ENCODE measurements at regions not wholly inside any gene's neighbourhood (a gene's known extent, or its start where the extent isn't known, plus 50 kb on each side); places are given as distances from the start of the nearest gene placed in this dataset.

GRCh38 chr10:10503772-10504171, 513.9 kb upstream of the CELF2 start:
- TF ChIP-seq, protein P1, sequence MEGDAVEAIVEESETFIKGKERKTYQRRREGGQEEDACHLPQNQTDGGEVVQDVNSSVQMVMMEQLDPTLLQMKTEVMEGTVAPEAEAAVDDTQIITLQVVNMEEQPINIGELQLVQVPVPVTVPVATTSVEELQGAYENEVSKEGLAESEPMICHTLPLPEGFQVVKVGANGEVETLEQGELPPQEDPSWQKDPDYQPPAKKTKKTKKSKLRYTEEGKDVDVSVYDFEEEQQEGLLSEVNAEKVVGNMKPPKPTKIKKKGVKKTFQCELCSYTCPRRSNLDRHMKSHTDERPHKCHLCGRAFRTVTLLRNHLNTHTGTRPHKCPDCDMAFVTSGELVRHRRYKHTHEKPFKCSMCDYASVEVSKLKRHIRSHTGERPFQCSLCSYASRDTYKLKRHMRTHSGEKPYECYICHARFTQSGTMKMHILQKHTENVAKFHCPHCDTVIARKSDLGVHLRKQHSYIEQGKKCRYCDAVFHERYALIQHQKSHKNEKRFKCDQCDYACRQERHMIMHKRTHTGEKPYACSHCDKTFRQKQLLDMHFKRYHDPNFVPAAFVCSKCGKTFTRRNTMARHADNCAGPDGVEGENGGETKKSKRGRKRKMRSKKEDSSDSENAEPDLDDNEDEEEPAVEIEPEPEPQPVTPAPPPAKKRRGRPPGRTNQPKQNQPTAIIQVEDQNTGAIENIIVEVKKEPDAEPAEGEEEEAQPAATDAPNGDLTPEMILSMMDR (IDR thresholded peaks at IDR 0.05): no peak
- TF ChIP-seq POLR2A (IDR thresholded peaks at IDR 0.05) (no peak), EP300 (IDR thresholded peaks at IDR 0.05) (no peak)
